ENCODE measurements at regions not wholly inside any gene's neighbourhood (a gene's known extent, or its start where the extent isn't known, plus 50 kb on each side); places are given as distances from the start of the nearest gene placed in this dataset.

DNA sequence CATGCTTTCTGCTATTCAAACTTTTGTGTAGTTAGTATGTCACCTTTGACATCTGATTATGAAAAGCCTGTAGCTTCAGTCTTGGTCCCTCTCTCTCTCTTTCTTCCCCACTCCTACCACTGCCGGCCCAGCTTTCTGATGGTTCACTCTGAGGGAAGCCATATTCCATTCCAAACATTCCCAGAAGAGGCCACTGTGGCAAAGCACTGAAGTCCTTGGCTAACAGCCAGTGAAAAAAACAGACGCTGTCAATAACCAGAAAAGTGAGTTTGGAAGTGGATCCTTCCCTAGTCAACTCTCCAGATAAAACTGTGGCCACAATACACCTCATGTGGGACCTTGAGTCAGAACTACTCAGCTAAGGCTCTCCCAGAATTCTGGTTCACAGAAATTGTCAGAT is 950.7 kb upstream of the PHF14 start:
- Mint-ChIP-seq H3K27me3 (ENCODE audit: unreplicated experiment) (no peaks in the 10 kb centered on the region), H3K27ac (ENCODE audit: unreplicated experiment) (no peak overlapping the region), H3K36me3 (ENCODE audit: low read depth, unreplicated experiment) (no peaks in the 10 kb centered on the region), H3K4me3 (ENCODE audit: unreplicated experiment) (no peak overlapping the region), H3K9me3 (ENCODE audit: unreplicated experiment) (no peaks in the 10 kb centered on the region), H3K4me1 (ENCODE audit: unreplicated experiment) (no peaks in the 10 kb centered on the region)
- TF ChIP-seq, protein P1, sequence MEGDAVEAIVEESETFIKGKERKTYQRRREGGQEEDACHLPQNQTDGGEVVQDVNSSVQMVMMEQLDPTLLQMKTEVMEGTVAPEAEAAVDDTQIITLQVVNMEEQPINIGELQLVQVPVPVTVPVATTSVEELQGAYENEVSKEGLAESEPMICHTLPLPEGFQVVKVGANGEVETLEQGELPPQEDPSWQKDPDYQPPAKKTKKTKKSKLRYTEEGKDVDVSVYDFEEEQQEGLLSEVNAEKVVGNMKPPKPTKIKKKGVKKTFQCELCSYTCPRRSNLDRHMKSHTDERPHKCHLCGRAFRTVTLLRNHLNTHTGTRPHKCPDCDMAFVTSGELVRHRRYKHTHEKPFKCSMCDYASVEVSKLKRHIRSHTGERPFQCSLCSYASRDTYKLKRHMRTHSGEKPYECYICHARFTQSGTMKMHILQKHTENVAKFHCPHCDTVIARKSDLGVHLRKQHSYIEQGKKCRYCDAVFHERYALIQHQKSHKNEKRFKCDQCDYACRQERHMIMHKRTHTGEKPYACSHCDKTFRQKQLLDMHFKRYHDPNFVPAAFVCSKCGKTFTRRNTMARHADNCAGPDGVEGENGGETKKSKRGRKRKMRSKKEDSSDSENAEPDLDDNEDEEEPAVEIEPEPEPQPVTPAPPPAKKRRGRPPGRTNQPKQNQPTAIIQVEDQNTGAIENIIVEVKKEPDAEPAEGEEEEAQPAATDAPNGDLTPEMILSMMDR (IDR thresholded peaks at IDR 0.05; ENCODE audit: unreplicated experiment): no peak
- DNase-seq (ENCODE audit: low spot score): peak; percentile 34

DNA sequence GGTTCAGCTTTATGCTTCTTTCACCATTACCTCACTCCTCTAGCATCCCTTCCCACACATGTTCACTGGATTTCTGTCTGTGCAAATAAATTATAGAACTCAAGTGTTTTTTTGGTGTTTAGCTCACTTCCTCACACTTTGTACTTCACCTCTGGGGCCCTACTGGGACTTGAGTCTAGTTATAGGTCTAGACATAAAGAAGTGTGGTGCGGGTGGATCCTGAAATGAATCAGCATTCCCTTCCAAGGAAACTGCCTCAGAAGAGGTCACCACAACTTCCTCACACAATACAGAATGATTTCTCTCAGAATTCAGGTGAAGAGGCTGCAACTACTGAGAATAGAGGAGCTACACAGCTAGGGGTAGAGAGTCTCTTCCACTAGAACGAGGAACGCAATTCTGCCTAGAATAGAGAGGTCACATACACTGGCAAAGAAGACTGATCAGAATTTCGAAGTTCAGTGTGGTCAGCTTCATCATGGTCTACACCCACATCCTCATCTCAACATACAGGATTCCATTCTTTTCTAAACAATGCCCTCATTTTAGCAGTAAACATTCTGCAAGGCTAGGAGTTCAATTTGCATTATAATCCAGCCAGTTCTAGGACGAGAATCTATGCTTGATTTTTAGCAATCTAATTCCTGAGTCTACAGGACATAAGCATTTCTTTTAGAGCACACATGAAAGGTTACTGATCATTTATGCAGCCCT is 938.7 kb upstream of the PHF14 start:
- no peaks in the 10 kb centered on the region for H3K9me3 Mint-ChIP-seq (ENCODE audit: unreplicated experiment)
- H3K27me3 Mint-ChIP-seq (ENCODE audit: unreplicated experiment): no peaks in the 10 kb centered on the region
- H3K36me3 Mint-ChIP-seq (ENCODE audit: low read depth, unreplicated experiment): no peaks in the 10 kb centered on the region
- TF ChIP-seq, protein P1 (IDR thresholded peaks at IDR 0.05; ENCODE audit: unreplicated experiment): no peak
- no peak overlapping the region for H3K27ac Mint-ChIP-seq (ENCODE audit: unreplicated experiment)
- H3K4me1 Mint-ChIP-seq (ENCODE audit: unreplicated experiment): no peaks in the 10 kb centered on the region
- no peak overlapping the region for H3K4me3 Mint-ChIP-seq (ENCODE audit: unreplicated experiment)
- DNase-seq (ENCODE audit: low spot score): no peak

DNA sequence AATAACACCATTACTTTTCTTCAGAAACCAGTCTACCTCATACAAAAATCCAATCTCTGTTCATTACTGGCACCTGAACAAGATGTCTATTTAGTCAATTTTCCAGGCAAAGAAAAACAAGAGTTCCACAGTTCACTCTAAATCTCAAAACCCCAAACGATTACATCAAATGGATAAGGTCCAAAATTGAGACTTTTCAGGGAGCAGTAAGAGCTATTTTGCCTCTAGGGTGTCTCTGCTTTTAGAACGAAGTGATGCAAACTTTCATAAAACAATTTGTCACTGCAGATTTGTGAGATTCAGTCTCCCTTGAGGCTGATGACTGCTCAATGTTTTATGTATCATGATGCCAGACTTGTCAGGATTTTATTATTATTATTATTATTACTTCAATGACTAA is 937.0 kb upstream of the PHF14 start:
- Mint-ChIP-seq H3K27ac (ENCODE audit: unreplicated experiment) (no peak overlapping the region), H3K36me3 (ENCODE audit: low read depth, unreplicated experiment) (no peaks in the 10 kb centered on the region), H3K9me3 (ENCODE audit: unreplicated experiment) (no peaks in the 10 kb centered on the region), H3K4me1 (ENCODE audit: unreplicated experiment) (no peaks in the 10 kb centered on the region), H3K4me3 (ENCODE audit: unreplicated experiment) (no peak overlapping the region), H3K27me3 (ENCODE audit: unreplicated experiment) (no peaks in the 10 kb centered on the region)
- TF ChIP-seq, protein P1 (IDR thresholded peaks at IDR 0.05; ENCODE audit: unreplicated experiment): no peak
- no peak for DNase-seq (ENCODE audit: low spot score)

- Mint-ChIP-seq H3K27ac (ENCODE audit: unreplicated experiment) (no peak overlapping the region), H3K9me3 (ENCODE audit: unreplicated experiment) (no peaks in the 10 kb centered on the region), H3K4me1 (ENCODE audit: unreplicated experiment) (no peaks in the 10 kb centered on the region), H3K4me3 (ENCODE audit: unreplicated experiment) (no peak overlapping the region), H3K36me3 (ENCODE audit: low read depth, unreplicated experiment) (no peaks in the 10 kb centered on the region), H3K27me3 (ENCODE audit: unreplicated experiment) (no peaks in the 10 kb centered on the region)
- TF ChIP-seq, protein P1 (IDR thresholded peaks at IDR 0.05; ENCODE audit: unreplicated experiment): no peak
- DNase-seq (ENCODE audit: low spot score): no peak
These were observed 935.3 kb upstream of the PHF14 start for GRCh38 chr7:10038351-10038750.

GRCh38 chr7:10040674-10041073 is 933.0 kb upstream of the PHF14 start:
- H3K9me3 Mint-ChIP-seq (ENCODE audit: unreplicated experiment): no peaks in the 10 kb centered on the region
- H3K4me1 Mint-ChIP-seq (ENCODE audit: unreplicated experiment): no peaks in the 10 kb centered on the region
- H3K27me3 Mint-ChIP-seq (ENCODE audit: unreplicated experiment): no peaks in the 10 kb centered on the region
- no peak overlapping the region for H3K4me3 Mint-ChIP-seq (ENCODE audit: unreplicated experiment)
- TF ChIP-seq, protein P1 (IDR thresholded peaks at IDR 0.05; ENCODE audit: unreplicated experiment): no peak
- H3K27ac Mint-ChIP-seq (ENCODE audit: unreplicated experiment): no peak overlapping the region
- no peaks in the 10 kb centered on the region for H3K36me3 Mint-ChIP-seq (ENCODE audit: low read depth, unreplicated experiment)
- DNase-seq (ENCODE audit: low spot score): no peak

Measured in endothelial cell (in vitro differentiated cells).